ENCODE measurements at regions not wholly inside any gene's neighbourhood (a gene's known extent, or its start where the extent isn't known, plus 50 kb on each side); places are given as distances from the start of the nearest gene placed in this dataset.

GRCh38 chr9:121601194-121601593 is 50.2 kb upstream of the DAB2IP start:
- Histone ChIP-seq H3K36me3 (ENCODE audit: insufficient read depth, low read length) (no peaks in the 10 kb centered on the region), H3K9me3 (ENCODE audit: control insufficient read depth, insufficient read depth, low read length) (0 out of 2 replicates have a peak, but pooled peaks cover 3% of the 10 kb centered on the region), H3K4me1 (ENCODE audit: insufficient read depth, low read length) (peaks cover 22% of the 10 kb centered on the region), H3K9ac (ENCODE audit: low read depth, low read length) (no peak overlapping the region)
